DMS 273 treated with DMSO at 0.1 percent for 48 hours (cell line): ENCODE measurements at regions not wholly inside any gene's neighbourhood (a gene's known extent, or its start where the extent isn't known, plus 50 kb on each side); places are given as distances from the start of the nearest gene placed in this dataset.

Source experiments
- DNase-seq: peaks from one replicate; lab custom pipeline; 2025; lab: John Stamatoyannopoulos, UW

- no peak for DNase-seq
Measured at GRCh38 chr2:8278709-8279354, 403.0 kb upstream of the ID2 start.

GRCh38 chr2:8279506-8279905, 402.4 kb upstream of the ID2 start:
- DNase-seq: no peak

GRCh38 chr2:8281234-8281633, 400.6 kb upstream of the ID2 start:
- no peak for DNase-seq

GRCh38 chr2:8281950-8282857, 399.7 kb upstream of the ID2 start:
- no peak for DNase-seq

GRCh38 chr2:8282858-8283252, 399.0 kb upstream of the ID2 start:
- no peak for DNase-seq

GRCh38 chr2:8285081-8285480, 396.8 kb upstream of the ID2 start:
- no peak for DNase-seq

- DNase-seq: no peak
Measured at GRCh38 chr2:8285898-8286297, 396.0 kb upstream of the ID2 start.

- DNase-seq: no peak
Measured at GRCh38 chr2:8288206-8288605, 393.6 kb upstream of the ID2 start.

- DNase-seq: no peak
Measured at GRCh38 chr2:8289111-8289510, 392.7 kb upstream of the ID2 start.

GRCh38 chr2:8290771-8291352, 391.0 kb upstream of the ID2 start:
- DNase-seq: no peak

- no peak for DNase-seq
Measured at GRCh38 chr2:8296306-8296705, 385.6 kb upstream of the ID2 start.

- no peak for DNase-seq
Measured at GRCh38 chr2:8297376-8298231, 384.3 kb upstream of the ID2 start.

- DNase-seq: no peak
Measured at GRCh38 chr2:8298783-8299182, 383.1 kb upstream of the ID2 start.

- no peak for DNase-seq
Measured at GRCh38 chr2:8300216-8300615, 381.6 kb upstream of the ID2 start.

GRCh38 chr2:8300905-8301304, 381.0 kb upstream of the ID2 start:
- no peak for DNase-seq

GRCh38 chr2:8303322-8303832, 378.5 kb upstream of the ID2 start:
- no peak for DNase-seq

GRCh38 chr2:8304821-8305766, 376.8 kb upstream of the ID2 start:
- DNase-seq: no peak

GRCh38 chr2:8306530-8307351, 375.1 kb upstream of the ID2 start:
- no peak for DNase-seq

- DNase-seq: no peak
Measured at GRCh38 chr2:8307606-8308180, 374.2 kb upstream of the ID2 start.

- no peak for DNase-seq
Measured at GRCh38 chr2:8309131-8309530, 372.7 kb upstream of the ID2 start.
